CD4-positive, alpha-beta T cell (primary cell): ENCODE measurements at regions not wholly inside any gene's neighbourhood (a gene's known extent, or its start where the extent isn't known, plus 50 kb on each side); places are given as distances from the start of the nearest gene placed in this dataset.
"Not testable (repeated sequence)": the region's sequence is repeated elsewhere in the genome, so short reads cannot be mapped to it uniquely, and the experiment has no call there.

Source experiments
- ATAC-seq: fragments of 200-7000 bp; cut with Tn5 transposase; one replicate; pipeline ENCODE4 v1.10.0; 2022; ENCODE audit warnings: mild to moderate bottlenecking; ENCODE audit not compliant: poor library complexity
- CTCF ChIA-PET: fragments of 350-600 bp; sonication (Branson Sonifier 250); formaldehyde crosslinking; loops from one replicate; lab custom pipeline; 2021; ENCODE audit warnings: antibody characterized with exemption, inconsistent platforms; lab: Charles Lee
- POLR2A ChIA-PET: fragments of 350-600 bp; sonication (Branson Sonifier 250); formaldehyde crosslinking; loops from one replicate; lab custom pipeline; 2021; ENCODE audit warnings: antibody characterized with exemption, inconsistent platforms; lab: Charles Lee
- DNase-seq, 14 experiments: peaks; one replicate each; pipeline ENCODE4 v3.0.0-alpha.2; 2013 to 2020; ENCODE audit warnings: mixed read lengths in 2 of 14
- H3K27ac ChIP-seq, 2 donors: one replicate each; pipeline versions ENCODE4 v1.5.1 to v1.7.0; 2013; ENCODE audit warnings: low read length in 2 of 2, low read depth in 1 of 2, mild to moderate bottlenecking in 1 of 2
- H3K27me3 ChIP-seq, 2 experiments: 1 replicate in 1 of 2; 2 replicates in 1 of 2; pipeline versions ENCODE4 v1.6.1 to v1.7.0; 2013; ENCODE audit warnings: low read length in 2 of 2, control low read depth in 1 of 2, mild to moderate bottlenecking in 1 of 2, moderate library complexity in 1 of 2; ENCODE audit not compliant: insufficient read depth in 2 of 2, control insufficient read depth in 1 of 2
- H3K36me3 ChIP-seq: one replicate; pipeline ENCODE4 v1.6.1; 2013; ENCODE audit warnings: low read length, control low read depth; ENCODE audit not compliant: insufficient read depth
- H3K4me1 ChIP-seq: one replicate; pipeline ENCODE4 v1.6.1; 2013; ENCODE audit warnings: low read length, control low read depth; ENCODE audit not compliant: insufficient read depth
- H3K4me3 ChIP-seq: one replicate; pipeline ENCODE4 v1.5.1; 2013; ENCODE audit warnings: mild to moderate bottlenecking, low read length, moderate library complexity
- H3K9me3 ChIP-seq, 2 experiments: 1 replicate in 1 of 2; 2 replicates in 1 of 2; pipeline versions ENCODE4 v1.6.1 to v1.7.0; 2013; ENCODE audit warnings: low read length in 2 of 2, mild to moderate bottlenecking in 2 of 2, control low read depth in 1 of 2, moderate library complexity in 1 of 2; ENCODE audit not compliant: control insufficient read depth in 1 of 2, insufficient read depth in 1 of 2
- H3K27ac Mint-ChIP-seq: one replicate; pipeline ENCODE4 v1.8.0; 2020; ENCODE audit warnings: mixed read lengths
- H3K27me3 Mint-ChIP-seq: one replicate; pipeline ENCODE4 v1.8.0; 2021; ENCODE audit warnings: mixed read lengths
- H3K36me3 Mint-ChIP-seq: one replicate; pipeline ENCODE4 v1.8.0; 2021; ENCODE audit warnings: low read depth, mixed read lengths
- H3K4me1 Mint-ChIP-seq: one replicate; pipeline ENCODE4 v1.8.0; 2021; ENCODE audit warnings: low read depth, mixed read lengths
- H3K4me3 Mint-ChIP-seq: one replicate; pipeline ENCODE4 v1.8.0; 2020; ENCODE audit warnings: mild to moderate bottlenecking, mixed read lengths
- H3K9me3 Mint-ChIP-seq: one replicate; pipeline ENCODE4 v1.8.0; 2020; ENCODE audit warnings: mixed read lengths
- intact Hi-C, 2 experiments: fragments of 100-400 bp; cut with DNase I in 1 of 2; cut with micrococcal nuclease in 1 of 2; formaldehyde crosslinking; loops; one replicate each; pipeline versions ENCODE4 v1.15.1 to v1.9.0; 2023 to 2025; cut with DNase I, micrococcal nuclease
- TF ChIP-seq, protein P1 (sequence below): fragments of 200-600 bp; IDR thresholded peaks from one replicate; pipeline ENCODE4 v1.8.0; 2022; ENCODE audit warnings: antibody characterized with exemption, mild to moderate bottlenecking

DNA sequence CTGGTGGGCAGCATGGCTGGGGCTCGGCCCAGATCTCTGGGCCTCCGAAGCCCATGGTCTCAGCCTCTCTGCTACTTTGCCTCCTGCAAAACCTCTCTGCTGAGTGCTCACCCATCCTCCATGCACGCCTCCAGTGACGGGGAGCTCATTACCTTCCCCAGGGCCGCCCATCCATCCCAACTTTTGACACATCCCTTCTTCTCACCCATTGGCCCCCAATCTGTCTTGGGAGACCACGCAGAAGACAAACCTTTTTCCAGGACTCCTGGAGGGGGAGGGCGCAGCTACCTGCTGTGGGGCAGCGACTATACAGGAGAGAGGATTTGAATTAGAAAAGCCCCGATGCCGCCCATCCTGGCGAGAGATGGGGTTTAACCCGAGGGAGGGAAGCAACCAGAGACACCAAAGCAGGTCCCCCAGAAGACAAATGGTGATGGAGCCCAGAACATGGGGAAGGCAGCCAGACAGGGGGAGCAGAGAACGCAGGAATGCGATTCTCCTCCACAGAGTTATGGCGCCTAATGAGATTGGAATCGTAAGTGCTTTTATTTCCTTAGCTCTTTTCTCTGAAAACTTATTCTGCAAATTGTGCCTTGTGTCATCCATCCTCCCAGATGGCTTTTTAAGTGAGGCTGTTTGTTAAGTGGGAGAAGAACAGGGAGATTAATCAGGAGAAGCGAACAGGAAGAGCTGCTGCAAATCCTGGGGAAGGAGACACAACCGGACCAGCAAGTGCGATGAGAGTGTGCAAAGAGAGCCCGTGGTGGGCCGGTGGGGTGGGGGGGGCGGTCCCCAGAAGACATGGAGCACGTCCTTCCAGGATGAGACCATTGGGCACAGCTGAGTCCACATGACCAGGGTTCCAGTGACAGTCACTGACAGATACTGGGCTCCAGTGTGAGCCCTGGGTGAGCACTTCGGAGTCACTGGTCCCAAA is 623.5 kb downstream of the MATN1 start:
- H3K4me1 Mint-ChIP-seq = no peaks in the 10 kb centered on the region
- no peaks in the 10 kb centered on the region for H3K27me3 ChIP-seq
- peaks cover 0 to 16% of the 10 kb centered on the region in 2 experiments for H3K9me3 ChIP-seq
- POLR2A ChIA-PET = no interaction called here
- H3K27ac ChIP-seq = no peak overlapping the region
- intact Hi-C loops = no loop called here
- TF ChIP-seq, protein P1, sequence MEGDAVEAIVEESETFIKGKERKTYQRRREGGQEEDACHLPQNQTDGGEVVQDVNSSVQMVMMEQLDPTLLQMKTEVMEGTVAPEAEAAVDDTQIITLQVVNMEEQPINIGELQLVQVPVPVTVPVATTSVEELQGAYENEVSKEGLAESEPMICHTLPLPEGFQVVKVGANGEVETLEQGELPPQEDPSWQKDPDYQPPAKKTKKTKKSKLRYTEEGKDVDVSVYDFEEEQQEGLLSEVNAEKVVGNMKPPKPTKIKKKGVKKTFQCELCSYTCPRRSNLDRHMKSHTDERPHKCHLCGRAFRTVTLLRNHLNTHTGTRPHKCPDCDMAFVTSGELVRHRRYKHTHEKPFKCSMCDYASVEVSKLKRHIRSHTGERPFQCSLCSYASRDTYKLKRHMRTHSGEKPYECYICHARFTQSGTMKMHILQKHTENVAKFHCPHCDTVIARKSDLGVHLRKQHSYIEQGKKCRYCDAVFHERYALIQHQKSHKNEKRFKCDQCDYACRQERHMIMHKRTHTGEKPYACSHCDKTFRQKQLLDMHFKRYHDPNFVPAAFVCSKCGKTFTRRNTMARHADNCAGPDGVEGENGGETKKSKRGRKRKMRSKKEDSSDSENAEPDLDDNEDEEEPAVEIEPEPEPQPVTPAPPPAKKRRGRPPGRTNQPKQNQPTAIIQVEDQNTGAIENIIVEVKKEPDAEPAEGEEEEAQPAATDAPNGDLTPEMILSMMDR = no peak
- H3K36me3 ChIP-seq = no peaks in the 10 kb centered on the region
- no peak overlapping the region for H3K4me3 Mint-ChIP-seq
- no peaks in the 10 kb centered on the region for H3K36me3 Mint-ChIP-seq
- DNase-seq (no peak), ATAC-seq (no peak)
- no peaks in the 10 kb centered on the region for H3K9me3 Mint-ChIP-seq
- H3K4me1 ChIP-seq = no peaks in the 10 kb centered on the region
- H3K27me3 Mint-ChIP-seq = peaks cover 5% of the 10 kb centered on the region
- H3K27ac Mint-ChIP-seq = no peak overlapping the region
- CTCF ChIA-PET = no interaction called here
- H3K4me3 ChIP-seq = no peak overlapping the region

DNA sequence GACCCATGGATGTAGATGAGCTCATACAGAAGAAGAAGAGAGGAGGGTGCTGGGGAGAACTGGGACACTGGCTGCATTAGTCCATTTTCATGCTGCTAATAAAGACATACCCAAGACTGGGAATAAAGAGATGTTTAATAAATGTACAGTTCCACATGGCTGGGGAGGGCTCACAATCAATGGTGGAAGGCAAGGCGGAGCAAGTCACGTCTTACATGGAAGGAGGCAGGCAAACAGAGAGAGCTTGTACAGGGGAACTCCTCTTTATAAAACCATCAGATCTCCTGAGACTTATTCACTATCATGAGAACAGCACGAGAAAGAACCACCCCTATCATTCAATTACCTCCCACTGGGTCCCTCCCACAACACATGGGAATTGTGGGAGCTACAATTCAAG is 625.5 kb downstream of the MATN1 start:
- H3K36me3 ChIP-seq, H3K4me1 Mint-ChIP-seq, POLR2A ChIA-PET, H3K36me3 Mint-ChIP-seq, H3K27ac ChIP-seq, ATAC-seq, H3K4me1 ChIP-seq, H3K9me3 Mint-ChIP-seq, intact Hi-C loops, DNase-seq, CTCF ChIA-PET, H3K4me3 ChIP-seq, H3K27me3 ChIP-seq, H3K27ac Mint-ChIP-seq, H3K27me3 Mint-ChIP-seq, H3K4me3 Mint-ChIP-seq: not testable (repeated sequence)
- peaks cover 2 to 29% of the 10 kb centered on the region in 2 experiments for H3K9me3 ChIP-seq

DNA sequence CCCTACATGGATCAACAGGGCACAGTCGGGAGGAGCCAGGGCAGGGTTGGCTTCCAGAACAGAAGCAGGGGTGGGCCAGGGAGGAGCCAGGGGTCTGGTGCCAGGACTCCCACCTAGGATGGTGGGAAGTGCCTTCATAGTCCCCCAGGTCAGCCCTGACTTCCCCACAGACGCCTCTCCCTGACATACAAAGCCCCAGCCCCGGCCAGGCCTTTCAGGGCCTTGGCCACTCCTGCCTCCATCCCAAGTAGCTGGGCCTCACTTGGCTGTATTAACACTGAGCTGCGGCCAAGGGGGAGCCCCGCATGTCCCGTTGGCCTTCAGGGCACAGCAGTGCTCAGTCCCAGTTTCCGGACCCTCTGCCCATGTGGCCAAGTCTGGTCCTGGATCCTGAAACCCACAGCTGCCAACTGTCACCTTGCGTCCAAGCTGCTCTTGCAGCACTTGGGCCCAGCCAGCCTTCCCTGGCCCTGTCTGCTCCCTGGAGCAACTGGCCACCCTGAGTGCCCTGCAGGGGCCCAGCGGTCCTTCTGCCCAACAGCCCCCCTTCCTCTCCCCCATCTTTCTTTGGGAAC is 627.8 kb downstream of the MATN1 start:
- Histone ChIP-seq H3K36me3 (no peaks in the 10 kb centered on the region), H3K4me3 (no peak overlapping the region), H3K4me1 (no peaks in the 10 kb centered on the region), H3K27ac (no peak overlapping the region), H3K9me3 (peaks cover 24 to 51% of the 10 kb centered on the region in 2 experiments), H3K27me3 (no peaks in the 10 kb centered on the region)
- ChIA-PET POLR2A (no interaction called here), CTCF (no interaction called here)
- Mint-ChIP-seq H3K4me1 (no peaks in the 10 kb centered on the region), H3K4me3 (no peak overlapping the region), H3K36me3 (no peaks in the 10 kb centered on the region), H3K27ac (no peak overlapping the region), H3K9me3 (peaks cover 13% of the 10 kb centered on the region), H3K27me3 (peaks cover 7% of the 10 kb centered on the region)
- ATAC-seq (no peak), DNase-seq (no peak)
- intact Hi-C loops = no loop called here
- TF ChIP-seq, protein P1 = no peak
